DND-41 (cell line): ENCODE measurements at regions not wholly inside any gene's neighbourhood (a gene's known extent, or its start where the extent isn't known, plus 50 kb on each side); places are given as distances from the start of the nearest gene placed in this dataset.

ENCODE experiments used
- EZH2 ChIP-seq: IDR thresholded peaks from 3 replicates; pipeline ENCODE4 v1.6.1; 2012; ENCODE audit warnings: borderline replicate concordance, low read depth, mild to moderate bottlenecking, moderate library complexity, low read length, inconsistent platforms; ENCODE audit not compliant: severe bottlenecking
- TF ChIP-seq, protein P1 (sequence below): IDR thresholded peaks from 2 replicates; pipeline ENCODE4 v1.5.1; 2012; ENCODE audit warnings: borderline replicate concordance, low read length, moderate library complexity, mild to moderate bottlenecking; ENCODE audit not compliant: poor library complexity, severe bottlenecking; ENCODE audit errors: extremely low read depth

GRCh38 chr6:14786455-14786854 lies 459.4 kb upstream of the JARID2 start:
- TF ChIP-seq, protein P1, sequence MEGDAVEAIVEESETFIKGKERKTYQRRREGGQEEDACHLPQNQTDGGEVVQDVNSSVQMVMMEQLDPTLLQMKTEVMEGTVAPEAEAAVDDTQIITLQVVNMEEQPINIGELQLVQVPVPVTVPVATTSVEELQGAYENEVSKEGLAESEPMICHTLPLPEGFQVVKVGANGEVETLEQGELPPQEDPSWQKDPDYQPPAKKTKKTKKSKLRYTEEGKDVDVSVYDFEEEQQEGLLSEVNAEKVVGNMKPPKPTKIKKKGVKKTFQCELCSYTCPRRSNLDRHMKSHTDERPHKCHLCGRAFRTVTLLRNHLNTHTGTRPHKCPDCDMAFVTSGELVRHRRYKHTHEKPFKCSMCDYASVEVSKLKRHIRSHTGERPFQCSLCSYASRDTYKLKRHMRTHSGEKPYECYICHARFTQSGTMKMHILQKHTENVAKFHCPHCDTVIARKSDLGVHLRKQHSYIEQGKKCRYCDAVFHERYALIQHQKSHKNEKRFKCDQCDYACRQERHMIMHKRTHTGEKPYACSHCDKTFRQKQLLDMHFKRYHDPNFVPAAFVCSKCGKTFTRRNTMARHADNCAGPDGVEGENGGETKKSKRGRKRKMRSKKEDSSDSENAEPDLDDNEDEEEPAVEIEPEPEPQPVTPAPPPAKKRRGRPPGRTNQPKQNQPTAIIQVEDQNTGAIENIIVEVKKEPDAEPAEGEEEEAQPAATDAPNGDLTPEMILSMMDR, result no peak
- TF ChIP-seq EZH2, result no peak
